AG09309 (cell line): ENCODE measurements at regions not wholly inside any gene's neighbourhood (a gene's known extent, or its start where the extent isn't known, plus 50 kb on each side); places are given as distances from the start of the nearest gene placed in this dataset.
A peak's percentile ranks its signal among the peaks of the same experiment; 100 is the strongest.

Source experiments
- DNase-seq: peaks from one replicate; pipeline ENCODE4 v3.0.0-alpha.2; 2010; ENCODE audit warnings: low read depth
- H3K4me3 ChIP-seq: 2 replicates; pipeline ENCODE4 v1.5.1; 2011; ENCODE audit warnings: mild to moderate bottlenecking, low read depth, low read length, moderate library complexity; ENCODE audit not compliant: control insufficient read depth
- CTCF ChIP-seq: IDR thresholded peaks from 2 replicates; pipeline ENCODE4 v1.5.1; 2011; ENCODE audit warnings: mild to moderate bottlenecking, low read depth, low read length, inconsistent platforms; ENCODE audit not compliant: insufficient read depth, control insufficient read depth; ENCODE audit errors: missing control alignments

GRCh38 chr3:55309336-55309735 is 177.8 kb downstream of the WNT5A start:
- no peak for TF ChIP-seq CTCF
- H3K4me3 ChIP-seq, result no peak overlapping the region
- peak; percentile 34 for DNase-seq

GRCh38 chr3:55307622-55308021 is 179.5 kb downstream of the WNT5A start:
- TF ChIP-seq CTCF, result no peak
- H3K4me3 ChIP-seq, result no peak overlapping the region
- DNase-seq, result no peak

GRCh38 chr3:55305696-55306485 is 181.2 kb downstream of the WNT5A start:
- no peak for TF ChIP-seq CTCF
- no peak overlapping the region for H3K4me3 ChIP-seq
- no peak for DNase-seq

GRCh38 chr3:55300701-55301100 is 186.4 kb downstream of the WNT5A start:
- no peak for DNase-seq
- no peak for TF ChIP-seq CTCF
- H3K4me3 ChIP-seq, result no peak overlapping the region

- no peak for DNase-seq
- H3K4me3 ChIP-seq, result no peak overlapping the region
- TF ChIP-seq CTCF, result no peak
Observed at GRCh38 chr3:55297706-55298105, 189.4 kb downstream of the WNT5A start.

- H3K4me3 ChIP-seq, result no peak overlapping the region
- no peak for TF ChIP-seq CTCF
- no peak for DNase-seq
Observed at GRCh38 chr3:55297245-55297644, 189.9 kb downstream of the WNT5A start.
